Activated CD8-positive, alpha-beta T cell treated with anti-CD3 and anti-CD28 coated beads, Interleukin-2, amount 10 ng/mL, durations not matched to agents 7 days and 5 days (primary cell): ENCODE measurements at regions not wholly inside any gene's neighbourhood (a gene's known extent, or its start where the extent isn't known, plus 50 kb on each side); places are given as distances from the start of the nearest gene placed in this dataset.

Source experiments
- ATAC-seq: fragments of 150-1000 bp; cut with Tn5 transposase; one replicate; pipeline ENCODE4 v1.10.0; 2021; ENCODE audit warnings: moderate library complexity
- CTCF ChIA-PET: fragments of 350-600 bp; sonication (Branson Sonifier 250); formaldehyde crosslinking; loops from one replicate; lab custom pipeline; 2021; ENCODE audit warnings: antibody characterized with exemption; lab: Charles Lee
- POLR2A ChIA-PET: fragments of 350-600 bp; sonication (Branson Sonifier 250); formaldehyde crosslinking; loops from one replicate; lab custom pipeline; 2021; ENCODE audit warnings: antibody characterized with exemption; lab: Charles Lee
- DNase-seq: peaks from one replicate; pipeline ENCODE4 v3.0.0-alpha.2; 2020
- H3K27ac Mint-ChIP-seq: one replicate; pipeline ENCODE4 v1.8.0; 2021; ENCODE audit warnings: mild to moderate bottlenecking, mixed read lengths
- H3K27me3 Mint-ChIP-seq: one replicate; pipeline ENCODE4 v1.8.0; 2021; ENCODE audit warnings: low read depth, mixed read lengths
- H3K36me3 Mint-ChIP-seq: one replicate; pipeline ENCODE4 v1.8.0; 2021; ENCODE audit warnings: low read depth, mixed read lengths
- H3K4me1 Mint-ChIP-seq: one replicate; pipeline ENCODE4 v1.8.0; 2021; ENCODE audit warnings: low read depth, mixed read lengths
- H3K4me3 Mint-ChIP-seq: one replicate; pipeline ENCODE4 v1.8.0; 2021; ENCODE audit warnings: mild to moderate bottlenecking, mixed read lengths
- H3K9me3 Mint-ChIP-seq: one replicate; pipeline ENCODE4 v1.8.0; 2022; ENCODE audit warnings: mixed read lengths; ENCODE audit not compliant: insufficient read depth

- H3K36me3 Mint-ChIP-seq = no peaks in the 10 kb centered on the region
- no peaks in the 10 kb centered on the region for H3K27me3 Mint-ChIP-seq
- H3K4me3 Mint-ChIP-seq = no peak overlapping the region
- no peaks in the 10 kb centered on the region for H3K4me1 Mint-ChIP-seq
- no peaks in the 10 kb centered on the region for H3K9me3 Mint-ChIP-seq
- ATAC-seq = no peak
- H3K27ac Mint-ChIP-seq = no peak overlapping the region
- ChIA-PET POLR2A (no interaction called here), CTCF (no interaction called here)
- no peak for DNase-seq
Measured at GRCh38 chr5:117504305-117504704, 929.7 kb upstream of the SEMA6A start.

GRCh38 chr5:117497601-117498000 lies 923.0 kb upstream of the SEMA6A start:
- Mint-ChIP-seq H3K27me3 (no peaks in the 10 kb centered on the region), H3K4me1 (no peaks in the 10 kb centered on the region), H3K36me3 (no peaks in the 10 kb centered on the region), H3K27ac (no peak overlapping the region), H3K4me3 (no peak overlapping the region), H3K9me3 (no peaks in the 10 kb centered on the region)
- ATAC-seq (no peak), DNase-seq (no peak)
- ChIA-PET POLR2A (no interaction called here), CTCF (no interaction called here)

- DNase-seq (no peak), ATAC-seq (no peak)
- no peak overlapping the region for H3K27ac Mint-ChIP-seq
- ChIA-PET CTCF (no interaction called here), POLR2A (no interaction called here)
- H3K27me3 Mint-ChIP-seq = no peaks in the 10 kb centered on the region
- H3K4me3 Mint-ChIP-seq = no peak overlapping the region
- no peaks in the 10 kb centered on the region for H3K9me3 Mint-ChIP-seq
- no peaks in the 10 kb centered on the region for H3K36me3 Mint-ChIP-seq
- H3K4me1 Mint-ChIP-seq = no peaks in the 10 kb centered on the region
Measured at GRCh38 chr5:117496801-117497200, 922.2 kb upstream of the SEMA6A start.

- Mint-ChIP-seq H3K9me3 (no peaks in the 10 kb centered on the region), H3K27me3 (no peaks in the 10 kb centered on the region), H3K27ac (no peak overlapping the region), H3K4me1 (no peaks in the 10 kb centered on the region), H3K36me3 (no peaks in the 10 kb centered on the region), H3K4me3 (no peak overlapping the region)
- CTCF ChIA-PET = no interaction called here
- DNase-seq (no peak), ATAC-seq (no peak)
- POLR2A ChIA-PET = no interaction called here
Measured at GRCh38 chr5:117494188-117494587, 919.6 kb upstream of the SEMA6A start.

GRCh38 chr5:117488976-117489500 lies 914.4 kb upstream of the SEMA6A start:
- Mint-ChIP-seq H3K36me3 (no peaks in the 10 kb centered on the region), H3K9me3 (no peaks in the 10 kb centered on the region), H3K27ac (no peak overlapping the region), H3K27me3 (no peaks in the 10 kb centered on the region), H3K4me1 (no peaks in the 10 kb centered on the region), H3K4me3 (no peak overlapping the region)
- DNase-seq = no peak
- POLR2A ChIA-PET = no interaction called here
- CTCF ChIA-PET = interaction anchor here (1.4 kb wide), 1 partner anchor 34 kb away, joined by 3 read pairs; no protein-coding TSS in a partner anchor
- ATAC-seq = no peak

GRCh38 chr5:117487556-117487955 lies 912.9 kb upstream of the SEMA6A start:
- DNase-seq = no peak
- ATAC-seq = no peak
- Mint-ChIP-seq H3K36me3 (no peaks in the 10 kb centered on the region), H3K27me3 (no peaks in the 10 kb centered on the region), H3K4me3 (no peak overlapping the region), H3K27ac (no peak overlapping the region), H3K4me1 (no peaks in the 10 kb centered on the region), H3K9me3 (no peaks in the 10 kb centered on the region)
- ChIA-PET POLR2A (no interaction called here), CTCF (no interaction called here)

GRCh38 chr5:117486879-117487391 lies 912.3 kb upstream of the SEMA6A start:
- H3K4me1 Mint-ChIP-seq = no peaks in the 10 kb centered on the region
- H3K36me3 Mint-ChIP-seq = no peaks in the 10 kb centered on the region
- ChIA-PET CTCF (no interaction called here), POLR2A (no interaction called here)
- ATAC-seq (no peak), DNase-seq (no peak)
- H3K27ac Mint-ChIP-seq = no peak overlapping the region
- no peaks in the 10 kb centered on the region for H3K27me3 Mint-ChIP-seq
- H3K4me3 Mint-ChIP-seq = no peak overlapping the region
- no peaks in the 10 kb centered on the region for H3K9me3 Mint-ChIP-seq

- H3K4me1 Mint-ChIP-seq = no peaks in the 10 kb centered on the region
- H3K9me3 Mint-ChIP-seq = no peaks in the 10 kb centered on the region
- CTCF ChIA-PET = no interaction called here
- H3K4me3 Mint-ChIP-seq = no peak overlapping the region
- no peaks in the 10 kb centered on the region for H3K27me3 Mint-ChIP-seq
- POLR2A ChIA-PET = no interaction called here
- no peaks in the 10 kb centered on the region for H3K36me3 Mint-ChIP-seq
- ATAC-seq = no peak
- DNase-seq = no peak
- H3K27ac Mint-ChIP-seq = no peak overlapping the region
Measured at GRCh38 chr5:117486261-117486660, 911.6 kb upstream of the SEMA6A start.

GRCh38 chr5:117475919-117476318 lies 901.3 kb upstream of the SEMA6A start:
- DNase-seq (no peak), ATAC-seq (no peak)
- H3K9me3 Mint-ChIP-seq = no peaks in the 10 kb centered on the region
- no peaks in the 10 kb centered on the region for H3K27me3 Mint-ChIP-seq
- H3K4me1 Mint-ChIP-seq = no peaks in the 10 kb centered on the region
- H3K27ac Mint-ChIP-seq = no peak overlapping the region
- H3K4me3 Mint-ChIP-seq = no peak overlapping the region
- CTCF ChIA-PET = interaction anchor here (0.6 kb wide), 1 partner anchor 17 kb away, joined by 3 read pairs; no protein-coding TSS in a partner anchor
- no peaks in the 10 kb centered on the region for H3K36me3 Mint-ChIP-seq
- POLR2A ChIA-PET = no interaction called here

- no peaks in the 10 kb centered on the region for H3K36me3 Mint-ChIP-seq
- POLR2A ChIA-PET = no interaction called here
- H3K4me1 Mint-ChIP-seq = no peaks in the 10 kb centered on the region
- DNase-seq = no peak
- CTCF ChIA-PET = no interaction called here
- H3K9me3 Mint-ChIP-seq = no peaks in the 10 kb centered on the region
- no peak overlapping the region for H3K4me3 Mint-ChIP-seq
- no peaks in the 10 kb centered on the region for H3K27me3 Mint-ChIP-seq
- no peak for ATAC-seq
- H3K27ac Mint-ChIP-seq = no peak overlapping the region
Measured at GRCh38 chr5:117473165-117473564, 898.5 kb upstream of the SEMA6A start.

- ChIA-PET CTCF (no interaction called here), POLR2A (no interaction called here)
- no peak for ATAC-seq
- no peaks in the 10 kb centered on the region for H3K27me3 Mint-ChIP-seq
- H3K4me3 Mint-ChIP-seq = no peak overlapping the region
- DNase-seq = no peak
- no peaks in the 10 kb centered on the region for H3K36me3 Mint-ChIP-seq
- no peak overlapping the region for H3K27ac Mint-ChIP-seq
- no peaks in the 10 kb centered on the region for H3K4me1 Mint-ChIP-seq
- H3K9me3 Mint-ChIP-seq = no peaks in the 10 kb centered on the region
Measured at GRCh38 chr5:117463881-117464570, 889.4 kb upstream of the SEMA6A start.

GRCh38 chr5:117461966-117462365 lies 887.3 kb upstream of the SEMA6A start:
- CTCF ChIA-PET = no interaction called here
- ATAC-seq (no peak), DNase-seq (no peak)
- Mint-ChIP-seq H3K27ac (no peak overlapping the region), H3K27me3 (no peaks in the 10 kb centered on the region), H3K4me1 (no peaks in the 10 kb centered on the region), H3K9me3 (no peaks in the 10 kb centered on the region), H3K4me3 (no peak overlapping the region), H3K36me3 (no peaks in the 10 kb centered on the region)
- POLR2A ChIA-PET = no interaction called here
